H9 (cell line): ENCODE measurements at regions not wholly inside any gene's neighbourhood (a gene's known extent, or its start where the extent isn't known, plus 50 kb on each side); places are given as distances from the start of the nearest gene placed in this dataset.
"Not testable (repeated sequence)": the region's sequence is repeated elsewhere in the genome, so short reads cannot be mapped to it uniquely, and the experiment has no call there.

Experiments used
- DNase-seq: peaks from one replicate; pipeline ENCODE4 v3.0.0-alpha.2; 2017
- H2AFZ ChIP-seq: one replicate; pipeline ENCODE4 v1.6.1; 2013; ENCODE audit warnings: mild to moderate bottlenecking, low read length, control low read depth, moderate library complexity
- H2AK5ac ChIP-seq: 2 replicates; pipeline ENCODE4 v1.6.1; 2013; ENCODE audit warnings: low read length, control low read depth, mixed read lengths; ENCODE audit not compliant: insufficient read length
- H2BK120ac ChIP-seq: one replicate; pipeline ENCODE4 v1.6.1; 2013; ENCODE audit warnings: low read depth, mild to moderate bottlenecking, low read length, control low read depth, inconsistent platforms; ENCODE audit not compliant: poor library complexity, severe bottlenecking
- H2BK12ac ChIP-seq: 2 replicates; pipeline ENCODE4 v1.6.1; 2013; ENCODE audit warnings: low read length, control low read depth, mixed read lengths, low read depth; ENCODE audit not compliant: insufficient read length
- H2BK15ac ChIP-seq: 2 replicates; pipeline ENCODE4 v1.6.1; 2013; ENCODE audit warnings: low read depth, low read length, control low read depth
- H2BK20ac ChIP-seq: one replicate; pipeline ENCODE4 v1.6.1; 2013; ENCODE audit warnings: low read depth, mild to moderate bottlenecking, low read length, control low read depth, inconsistent platforms; ENCODE audit not compliant: poor library complexity, severe bottlenecking
- H2BK5ac ChIP-seq: 2 replicates; pipeline ENCODE4 v1.6.1; 2013; ENCODE audit warnings: low read length, control low read depth, mixed read lengths; ENCODE audit not compliant: insufficient read length
- H3K14ac ChIP-seq: 2 replicates; pipeline ENCODE4 v1.6.1; 2013; ENCODE audit warnings: low read length, control low read depth; ENCODE audit not compliant: insufficient read depth
- H3K18ac ChIP-seq: 2 replicates; pipeline ENCODE4 v1.6.1; 2013; ENCODE audit warnings: low read depth, mild to moderate bottlenecking, mixed read lengths, low read length, control low read depth; ENCODE audit not compliant: insufficient read length
- H3K23ac ChIP-seq: 2 replicates; pipeline ENCODE4 v1.6.1; 2013; ENCODE audit warnings: low read length, control low read depth, mixed read lengths, low read depth; ENCODE audit not compliant: insufficient read length
- H3K23me2 ChIP-seq: 2 replicates; pipeline ENCODE4 v1.6.1; 2013; ENCODE audit warnings: low read depth, mild to moderate bottlenecking, mixed read lengths, low read length, control low read depth; ENCODE audit not compliant: insufficient read length, poor library complexity, severe bottlenecking
- H3K27ac ChIP-seq: 2 replicates; pipeline ENCODE4 v1.5.1; 2013; ENCODE audit warnings: low read length, control low read depth, mixed read lengths, low read depth; ENCODE audit not compliant: insufficient read length
- H3K27me3 ChIP-seq: 2 replicates; pipeline ENCODE4 v1.6.1; 2013; ENCODE audit warnings: low read length, control low read depth, inconsistent platforms; ENCODE audit not compliant: insufficient read depth
- H3K4ac ChIP-seq: 2 replicates; pipeline ENCODE4 v1.6.1; 2013; ENCODE audit warnings: low read depth, mild to moderate bottlenecking, control low read depth, inconsistent platforms, low read length, moderate library complexity
- H3K4me1 ChIP-seq: 2 replicates; pipeline ENCODE4 v1.6.1; 2013; ENCODE audit warnings: low read length, control low read depth, inconsistent platforms; ENCODE audit not compliant: insufficient read depth
- H3K4me2 ChIP-seq: 2 replicates; pipeline ENCODE4 v1.6.1; 2013; ENCODE audit warnings: low read length, control low read depth, mixed read lengths; ENCODE audit not compliant: insufficient read length, insufficient read depth
- H3K56ac ChIP-seq: 2 replicates; pipeline ENCODE4 v1.6.1; 2013; ENCODE audit warnings: low read depth, mild to moderate bottlenecking, mixed read lengths, low read length, control low read depth; ENCODE audit not compliant: insufficient read length
- H3K79me1 ChIP-seq: 2 replicates; pipeline ENCODE4 v1.6.1; 2013; ENCODE audit warnings: low read depth, mild to moderate bottlenecking, moderate library complexity, low read length, control low read depth, inconsistent platforms; ENCODE audit not compliant: insufficient read depth, poor library complexity, severe bottlenecking
- H3K79me2 ChIP-seq: 2 replicates; pipeline ENCODE4 v1.6.1; 2013; ENCODE audit warnings: low read length, control low read depth, inconsistent platforms; ENCODE audit not compliant: insufficient read depth
- H3K9ac ChIP-seq: 2 replicates; pipeline ENCODE4 v1.6.1; 2013; ENCODE audit warnings: low read length, control low read depth, mixed read lengths; ENCODE audit not compliant: insufficient read length; ENCODE audit errors: extremely low read depth
- H3K9me3 ChIP-seq: one replicate; pipeline ENCODE4 v1.6.1; 2013; ENCODE audit warnings: low read depth, low read length, inconsistent platforms; ENCODE audit not compliant: control insufficient read depth
- H3T11ph ChIP-seq: one replicate; pipeline ENCODE4 v1.6.1; 2013; ENCODE audit warnings: mild to moderate bottlenecking, low read length, control low read depth, inconsistent platforms
- H4K20me1 ChIP-seq: one replicate; pipeline ENCODE4 v1.6.1; 2013; ENCODE audit not compliant: control insufficient read depth, insufficient read length, insufficient read depth
- H4K5ac ChIP-seq: 2 replicates; pipeline ENCODE4 v1.6.1; 2013; ENCODE audit warnings: low read depth, mild to moderate bottlenecking, mixed read lengths, low read length, control low read depth; ENCODE audit not compliant: insufficient read length
- H4K8ac ChIP-seq: replicated peaks from 2 replicates; pipeline ENCODE4 v1.6.1; 2013; ENCODE audit warnings: low read length, control low read depth, mixed read lengths, low read depth; ENCODE audit not compliant: insufficient read length
- H4K91ac ChIP-seq: 2 replicates; pipeline ENCODE4 v1.6.1; 2013; ENCODE audit warnings: low read depth, mild to moderate bottlenecking, moderate library complexity, mixed read lengths, low read length, control low read depth; ENCODE audit not compliant: insufficient read length
- H3K27ac Mint-ChIP-seq, 3 experiments: 2 replicates in 2 of 3; 3 replicates in 1 of 3; pipeline ENCODE4 v1.8.0; 2020 to 2021; ENCODE audit warnings: mixed read lengths in 3 of 3, mild to moderate bottlenecking in 1 of 3, moderate library complexity in 1 of 3
- H3K27me3 Mint-ChIP-seq: 2 replicates; pipeline ENCODE4 v1.8.0; 2021; ENCODE audit warnings: low read depth, mild to moderate bottlenecking, moderate library complexity, mixed read lengths
- H3K36me3 Mint-ChIP-seq, 3 experiments: 2 replicates in 2 of 3; 3 replicates in 1 of 3; pipeline ENCODE4 v1.8.0; 2020 to 2021; ENCODE audit warnings: low read depth in 3 of 3, mixed read lengths in 3 of 3; ENCODE audit not compliant: insufficient read depth in 1 of 3
- H3K4me1 Mint-ChIP-seq, 2 experiments: 2 replicates each; pipeline ENCODE4 v1.8.0; 2020; ENCODE audit warnings: mixed read lengths in 2 of 2
- H3K4me3 Mint-ChIP-seq, 2 experiments: 2 replicates in 1 of 2; 3 replicates in 1 of 2; pipeline ENCODE4 v1.8.0; 2020 to 2021; ENCODE audit warnings: mild to moderate bottlenecking in 2 of 2, mixed read lengths in 2 of 2, moderate library complexity in 1 of 2
- H3K9me3 Mint-ChIP-seq, 2 experiments: 2 replicates in 1 of 2; 3 replicates in 1 of 2; pipeline ENCODE4 v1.8.0; 2020; ENCODE audit warnings: mild to moderate bottlenecking in 2 of 2, mixed read lengths in 2 of 2, moderate library complexity in 1 of 2
- WGBS: extraction: QIAGEN DNeasy Blood & Tissue Kit; methylation state at CpG from one replicate; pipeline ENCODE4 v1.1.7; 2013; ENCODE audit warnings: missing lambda C conversion rate, low lambda C conversion rate, mixed read lengths; ENCODE audit not compliant: insufficient read length; ENCODE audit errors: extremely low coverage; 5-methylcytosine and 5-hydroxymethylcytosine counted together

DNA sequence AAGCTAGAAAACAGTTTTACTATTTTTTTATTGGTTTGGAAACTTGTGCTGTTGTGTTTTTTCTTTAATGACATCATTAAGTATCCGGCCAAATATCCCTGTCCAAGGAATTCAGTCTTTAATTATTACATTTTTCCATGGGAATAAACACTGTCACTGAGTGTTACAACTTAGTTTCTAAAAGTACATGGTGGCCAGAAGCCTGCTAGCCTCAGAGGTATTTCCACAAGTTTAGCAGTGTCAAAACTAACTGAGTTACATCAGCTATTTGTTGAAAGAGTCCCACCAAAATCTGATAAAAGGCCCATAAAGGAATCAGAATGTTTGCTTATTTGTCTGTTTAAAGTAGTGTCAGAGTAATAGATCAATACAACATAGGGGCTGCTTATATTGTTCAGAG lies 331.6 kb downstream of the GOLGA6L6 start:
- not testable (repeated sequence) for DNase-seq, H3K79me1 ChIP-seq, H3K4me1 Mint-ChIP-seq, H3K4me1 ChIP-seq, H3K27me3 Mint-ChIP-seq, H2AK5ac ChIP-seq, H3K4ac ChIP-seq, H2BK120ac ChIP-seq, H2BK5ac ChIP-seq, H3T11ph ChIP-seq, H4K8ac ChIP-seq, H3K27ac Mint-ChIP-seq, H3K27ac ChIP-seq, H3K56ac ChIP-seq, H3K9ac ChIP-seq, H4K20me1 ChIP-seq, H2BK20ac ChIP-seq, H3K18ac ChIP-seq, H3K23ac ChIP-seq, H4K5ac ChIP-seq, H2AFZ ChIP-seq, H2BK12ac ChIP-seq, H3K4me2 ChIP-seq, H3K14ac ChIP-seq, H3K79me2 ChIP-seq, H2BK15ac ChIP-seq, H3K27me3 ChIP-seq, H3K4me3 Mint-ChIP-seq, H3K23me2 ChIP-seq, H4K91ac ChIP-seq
- H3K9me3 Mint-ChIP-seq, result peaks cover 20 to 21% of the 10 kb centered on the region in 2 experiments
- H3K36me3 Mint-ChIP-seq, result peaks cover 9 to 19% (median 11%) of the 10 kb centered on the region in 3 experiments; a peak in 6 of 7 replicates
- H3K9me3 ChIP-seq, result peaks cover 84% of the 10 kb centered on the region
- no CpG with 5 or more reads among the region's 1 CpG for WGBS

DNA sequence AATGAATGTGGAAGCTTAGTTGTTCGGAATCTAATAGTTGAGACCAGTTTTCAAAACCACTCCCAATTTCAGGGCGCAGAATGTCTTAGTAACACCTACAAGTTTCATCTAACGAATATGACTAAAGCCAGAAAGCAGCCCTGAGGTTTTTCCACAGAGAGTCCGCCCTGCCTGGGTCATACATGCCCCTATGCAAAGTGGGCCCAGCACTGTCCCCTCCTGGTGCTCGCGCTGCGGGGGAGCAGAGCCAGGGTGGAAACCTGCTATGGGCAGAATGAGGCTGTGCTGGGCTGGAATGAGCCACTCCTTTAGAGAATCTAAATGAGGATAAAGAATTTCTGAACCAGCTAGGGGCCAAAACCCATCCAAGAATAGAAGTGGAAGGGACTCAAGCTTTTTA lies 334.0 kb downstream of the GOLGA6L6 start:
- not testable (repeated sequence) for H3K56ac ChIP-seq, H2BK15ac ChIP-seq, H3K4ac ChIP-seq, DNase-seq, H3K27me3 Mint-ChIP-seq, H3K9ac ChIP-seq, H4K91ac ChIP-seq, H3K23ac ChIP-seq, H3K27me3 ChIP-seq, H3K4me1 Mint-ChIP-seq, H3K79me2 ChIP-seq, H2BK5ac ChIP-seq, H3K18ac ChIP-seq, H3K4me2 ChIP-seq, H3K14ac ChIP-seq, H3K27ac ChIP-seq, H3K23me2 ChIP-seq, H3K79me1 ChIP-seq, H3K4me3 Mint-ChIP-seq, H3K4me1 ChIP-seq, H4K20me1 ChIP-seq, H2AFZ ChIP-seq, H2BK120ac ChIP-seq, H3K27ac Mint-ChIP-seq, H2BK20ac ChIP-seq, H3T11ph ChIP-seq, H2AK5ac ChIP-seq, H4K5ac ChIP-seq, H2BK12ac ChIP-seq, H4K8ac ChIP-seq
- Mint-ChIP-seq H3K9me3 (peaks cover 19 to 21% of the 10 kb centered on the region in 2 experiments), H3K36me3 (peaks cover 9 to 19% (median 12%) of the 10 kb centered on the region in 3 experiments; a peak in 6 of 7 replicates)
- no CpG with 5 or more reads among the region's 7 CpGs for WGBS
- H3K9me3 ChIP-seq, result peaks cover 82% of the 10 kb centered on the region
